HCT116 (cell line): ENCODE measurements at regions not wholly inside any gene's neighbourhood (a gene's known extent, or its start where the extent isn't known, plus 50 kb on each side); places are given as distances from the start of the nearest gene placed in this dataset.

Experiments used
- EGR1 ChIP-seq: IDR thresholded peaks from 2 replicates; pipeline ENCODE4 v1.6.1; 2012; ENCODE audit warnings: low read depth
- EZH2 ChIP-seq: fragments of 200-600 bp; sonication (generic); IDR thresholded peaks from 2 replicates; pipeline ENCODE4 v1.6.1; 2017; ENCODE audit warnings: antibody characterized with exemption, mixed run types
- JUND ChIP-seq: IDR thresholded peaks from 2 replicates; pipeline ENCODE4 v1.6.1; 2012
- POLR2A ChIP-seq: IDR thresholded peaks from 2 replicates; pipeline ENCODE4 v1.7.0; 2011; ENCODE audit warnings: borderline replicate concordance; ENCODE audit not compliant: insufficient read depth, insufficient read length; ENCODE audit errors: extremely low read depth
- POLR2AphosphoS5 ChIP-seq: IDR thresholded peaks from 2 replicates; pipeline ENCODE4 v1.6.1; 2011; ENCODE audit warnings: mild to moderate bottlenecking, low read depth, low read length, moderate library complexity
- TCF7L2 ChIP-seq: IDR thresholded peaks from 2 replicates; pipeline ENCODE4 v1.7.0; 2011; ENCODE audit warnings: borderline replicate concordance, inconsistent platforms; ENCODE audit not compliant: insufficient read depth, insufficient read length; ENCODE audit errors: extremely low read depth
- TF ChIP-seq, protein P1 (sequence below), 3 experiments: fragments of 200-600 bp in 1 of 3; sonication (generic) in 1 of 3; IDR thresholded peaks in 2 of 3; conservative IDR thresholded peaks in 1 of 3; 2 replicates each; pipeline ENCODE4 v1.5.1; 2012 to 2017; ENCODE audit warnings: low read depth in 2 of 3, low read length in 2 of 3, antibody characterized with exemption in 1 of 3, borderline replicate concordance in 1 of 3, control low read depth in 1 of 3, mild to moderate bottlenecking in 1 of 3, mixed read lengths in 1 of 3, mixed run types in 1 of 3, moderate library complexity in 1 of 3; ENCODE audit not compliant: insufficient read depth in 1 of 3

DNA sequence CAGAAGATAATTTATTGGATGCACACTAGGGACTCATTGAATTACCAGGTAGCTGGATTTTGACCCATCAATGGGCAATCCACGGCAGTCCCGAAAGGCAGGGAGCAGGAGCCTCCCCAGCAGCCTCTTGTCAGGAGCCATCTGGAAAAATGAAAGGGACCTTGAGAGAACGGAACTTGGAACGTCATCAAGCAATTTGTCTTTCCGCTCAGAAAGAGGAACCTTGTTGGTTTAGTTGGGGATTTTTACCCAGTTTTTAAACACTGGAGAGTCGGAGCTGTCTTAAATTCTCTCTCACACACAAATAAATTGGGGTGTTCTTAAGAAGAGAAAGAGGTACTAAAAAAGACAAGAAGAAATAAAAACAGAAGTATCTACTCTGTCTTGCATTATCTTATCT is 1351.7 kb upstream of the TMEM132C start:
- TF ChIP-seq TCF7L2, result no peak
- TF ChIP-seq, protein P1, sequence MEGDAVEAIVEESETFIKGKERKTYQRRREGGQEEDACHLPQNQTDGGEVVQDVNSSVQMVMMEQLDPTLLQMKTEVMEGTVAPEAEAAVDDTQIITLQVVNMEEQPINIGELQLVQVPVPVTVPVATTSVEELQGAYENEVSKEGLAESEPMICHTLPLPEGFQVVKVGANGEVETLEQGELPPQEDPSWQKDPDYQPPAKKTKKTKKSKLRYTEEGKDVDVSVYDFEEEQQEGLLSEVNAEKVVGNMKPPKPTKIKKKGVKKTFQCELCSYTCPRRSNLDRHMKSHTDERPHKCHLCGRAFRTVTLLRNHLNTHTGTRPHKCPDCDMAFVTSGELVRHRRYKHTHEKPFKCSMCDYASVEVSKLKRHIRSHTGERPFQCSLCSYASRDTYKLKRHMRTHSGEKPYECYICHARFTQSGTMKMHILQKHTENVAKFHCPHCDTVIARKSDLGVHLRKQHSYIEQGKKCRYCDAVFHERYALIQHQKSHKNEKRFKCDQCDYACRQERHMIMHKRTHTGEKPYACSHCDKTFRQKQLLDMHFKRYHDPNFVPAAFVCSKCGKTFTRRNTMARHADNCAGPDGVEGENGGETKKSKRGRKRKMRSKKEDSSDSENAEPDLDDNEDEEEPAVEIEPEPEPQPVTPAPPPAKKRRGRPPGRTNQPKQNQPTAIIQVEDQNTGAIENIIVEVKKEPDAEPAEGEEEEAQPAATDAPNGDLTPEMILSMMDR (IDR thresholded peaks at IDR 0.05 in 2 of 3, conservative IDR thresholded peaks at IDR 0.05 in 1 of 3; ENCODE audit: borderline replicate concordance in 1 of 3, insufficient read depth in 1 of 3, low read depth in 2 of 3, low read length in 2 of 3), result no peak
- TF ChIP-seq JUND, result no peak
- TF ChIP-seq POLR2AphosphoS5, result no peak
- no peak for TF ChIP-seq POLR2A
- TF ChIP-seq EZH2, result no peak
- TF ChIP-seq EGR1, result no peak
